ENCODE measurements at regions not wholly inside any gene's neighbourhood (a gene's known extent, or its start where the extent isn't known, plus 50 kb on each side); places are given as distances from the start of the nearest gene placed in this dataset.

GRCh38 chr18:45266023-45266422 lies 349.3 kb upstream of the SLC14A2 start:
- H3K4me3 Mint-ChIP-seq, result no peak overlapping the region
- ChIA-PET POLR2A (no interaction called here), CTCF (no interaction called here)
- H3K4me1 Mint-ChIP-seq, result no peaks in the 10 kb centered on the region
- no peaks in the 10 kb centered on the region for H3K27me3 Mint-ChIP-seq
- H3K27ac Mint-ChIP-seq, result no peak overlapping the region
- no peak for DNase-seq
- no peaks in the 10 kb centered on the region for H3K36me3 Mint-ChIP-seq (ENCODE audit: low read depth)
- H3K9me3 Mint-ChIP-seq, result no peaks in the 10 kb centered on the region

- H3K9me3 Mint-ChIP-seq, result no peaks in the 10 kb centered on the region
- DNase-seq, result no peak
- ChIA-PET POLR2A (no interaction called here), CTCF (no interaction called here)
- H3K27ac Mint-ChIP-seq, result no peak overlapping the region
- H3K27me3 Mint-ChIP-seq, result no peaks in the 10 kb centered on the region
- H3K4me3 Mint-ChIP-seq, result no peak overlapping the region
- no peaks in the 10 kb centered on the region for H3K36me3 Mint-ChIP-seq (ENCODE audit: low read depth)
- H3K4me1 Mint-ChIP-seq, result no peaks in the 10 kb centered on the region
Measured at GRCh38 chr18:45267622-45268021, 347.7 kb upstream of the SLC14A2 start.

GRCh38 chr18:45268583-45268982 lies 346.7 kb upstream of the SLC14A2 start:
- no peaks in the 10 kb centered on the region for H3K36me3 Mint-ChIP-seq (ENCODE audit: low read depth)
- no peak for DNase-seq
- no peak overlapping the region for H3K27ac Mint-ChIP-seq
- no peaks in the 10 kb centered on the region for H3K9me3 Mint-ChIP-seq
- POLR2A ChIA-PET, result no interaction called here
- CTCF ChIA-PET, result no interaction called here
- H3K4me3 Mint-ChIP-seq, result no peak overlapping the region
- H3K27me3 Mint-ChIP-seq, result no peaks in the 10 kb centered on the region
- no peaks in the 10 kb centered on the region for H3K4me1 Mint-ChIP-seq

DNA sequence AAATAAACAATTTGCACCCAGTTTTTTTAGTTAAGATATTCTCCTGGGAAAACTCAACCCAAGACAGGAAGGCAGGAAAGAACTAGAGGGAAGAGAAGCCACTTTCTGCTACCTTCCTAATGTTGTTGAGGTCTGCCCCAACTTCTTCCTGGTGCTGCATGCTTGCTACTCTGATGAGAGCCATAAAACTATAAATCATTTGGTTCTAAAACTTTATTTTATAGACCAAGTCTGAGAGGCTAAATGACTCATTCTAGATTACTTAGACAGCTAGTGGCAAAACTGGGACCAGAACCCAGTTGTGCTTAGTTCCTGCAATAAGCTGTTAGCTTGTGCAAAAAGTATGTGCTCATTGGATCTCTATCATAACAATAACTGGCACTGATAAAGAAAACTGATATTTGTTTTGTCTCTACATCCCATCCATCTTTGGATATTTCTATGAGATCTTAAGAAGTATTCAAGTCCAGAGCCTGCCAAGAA lies 344.9 kb upstream of the SLC14A2 start:
- CTCF ChIA-PET, result no interaction called here
- POLR2A ChIA-PET, result no interaction called here

DNA sequence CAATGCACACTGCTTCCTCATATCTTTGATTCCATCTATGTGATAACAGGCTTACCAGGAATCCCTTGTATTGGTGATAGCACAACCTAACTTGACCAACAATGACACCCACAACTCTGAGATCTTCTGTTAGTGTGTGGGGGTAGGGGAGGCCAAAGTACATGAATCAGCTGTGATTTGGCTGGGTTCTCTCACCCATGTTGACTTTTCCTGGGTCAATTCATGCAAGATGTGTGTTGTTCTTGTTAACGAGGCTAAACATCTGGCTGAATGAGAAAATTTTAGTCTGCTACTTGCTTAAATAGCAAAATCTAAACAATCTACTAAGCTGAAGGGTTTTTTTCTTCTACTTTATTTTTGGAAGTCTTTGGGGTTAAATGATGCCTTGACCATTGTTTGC lies 341.2 kb upstream of the SLC14A2 start:
- Mint-ChIP-seq H3K27me3 (no peaks in the 10 kb centered on the region), H3K4me3 (no peak overlapping the region)
- POLR2A ChIA-PET, result no interaction called here

More for the DNA sequence above, 344.9 kb upstream of the SLC14A2 start:
- no peaks in the 10 kb centered on the region for H3K4me1 Mint-ChIP-seq
- no peaks in the 10 kb centered on the region for H3K36me3 Mint-ChIP-seq (ENCODE audit: low read depth)
- DNase-seq, result no peak
- H3K27me3 Mint-ChIP-seq, result no peaks in the 10 kb centered on the region
- H3K4me3 Mint-ChIP-seq, result no peak overlapping the region
- H3K9me3 Mint-ChIP-seq, result no peaks in the 10 kb centered on the region
- H3K27ac Mint-ChIP-seq, result no peak overlapping the region

GRCh38 chr18:45275367-45276113 lies 339.7 kb upstream of the SLC14A2 start:
- Mint-ChIP-seq H3K4me1 (no peaks in the 10 kb centered on the region), H3K27me3 (no peaks in the 10 kb centered on the region)
- CTCF ChIA-PET, result interaction anchor here (1.3 kb wide), 1 partner anchor 32 kb away, joined by 3 read pairs; no protein-coding TSS in a partner anchor

More for the DNA sequence above, 341.2 kb upstream of the SLC14A2 start:
- no peaks in the 10 kb centered on the region for H3K4me1 Mint-ChIP-seq
- no peak for DNase-seq
- H3K36me3 Mint-ChIP-seq (ENCODE audit: low read depth), result no peaks in the 10 kb centered on the region
- no peak overlapping the region for H3K27ac Mint-ChIP-seq
- CTCF ChIA-PET, result interaction anchor here (0.5 kb wide), 1 partner anchor 446 kb away, joined by 3 read pairs; no protein-coding TSS in a partner anchor
- no peaks in the 10 kb centered on the region for H3K9me3 Mint-ChIP-seq

GRCh38 chr18:45276878-45277277 lies 338.4 kb upstream of the SLC14A2 start:
- Mint-ChIP-seq H3K4me3 (no peak overlapping the region), H3K9me3 (no peaks in the 10 kb centered on the region), H3K27me3 (no peaks in the 10 kb centered on the region), H3K36me3 (ENCODE audit: low read depth) (no peaks in the 10 kb centered on the region), H3K27ac (no peak overlapping the region), H3K4me1 (no peaks in the 10 kb centered on the region)
- ChIA-PET POLR2A (no interaction called here), CTCF (no interaction called here)
- DNase-seq, result no peak

More at GRCh38 chr18:45275367-45276113, 339.7 kb upstream of the SLC14A2 start:
- Mint-ChIP-seq H3K4me3 (no peak overlapping the region), H3K36me3 (ENCODE audit: low read depth) (no peaks in the 10 kb centered on the region), H3K9me3 (no peaks in the 10 kb centered on the region), H3K27ac (no peak overlapping the region)
- POLR2A ChIA-PET, result no interaction called here
- DNase-seq, result peak; percentile 38

- no peaks in the 10 kb centered on the region for H3K4me1 Mint-ChIP-seq
- CTCF ChIA-PET, result no interaction called here
Measured at GRCh38 chr18:45277908-45278307, 337.4 kb upstream of the SLC14A2 start.

DNA sequence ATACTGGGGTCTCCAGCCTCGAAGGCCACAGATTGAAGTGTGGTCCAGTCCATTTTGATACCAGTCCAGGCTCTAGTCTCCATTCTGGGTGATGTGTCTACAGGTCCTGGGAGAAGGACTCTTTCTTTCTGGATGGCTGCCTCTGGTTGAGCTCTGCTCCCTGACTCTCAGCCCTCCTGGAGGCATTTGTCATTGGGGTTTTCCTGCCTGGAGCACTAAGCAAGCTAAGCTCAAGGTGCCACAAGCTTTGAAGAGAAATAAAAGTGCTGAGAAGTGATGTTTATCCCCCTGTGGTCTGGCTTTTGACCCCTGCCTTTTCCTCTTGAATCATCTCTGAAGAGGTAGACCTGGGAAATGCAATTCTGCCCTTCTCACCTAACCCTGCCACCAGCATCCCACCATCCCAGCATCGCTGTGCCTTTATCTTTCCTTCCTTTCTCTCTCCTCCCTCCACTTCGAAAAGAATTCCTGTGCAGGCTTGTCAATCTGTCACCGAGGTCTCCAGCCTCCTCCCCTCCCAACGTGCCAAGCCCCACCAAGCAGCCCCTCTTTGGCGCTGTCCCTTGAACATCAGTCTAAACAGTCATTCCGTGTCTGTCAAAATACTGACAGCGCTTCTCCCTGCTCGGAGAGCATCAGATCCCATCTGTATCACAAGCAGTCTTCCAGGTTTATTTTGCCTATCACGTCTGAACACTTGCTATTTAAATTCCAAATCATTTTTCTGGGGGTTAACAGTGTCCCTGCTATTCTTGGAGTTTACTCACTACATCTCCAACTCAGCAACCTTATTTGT lies 334.6 kb upstream of the SLC14A2 start:
- ChIA-PET CTCF (no interaction called here), POLR2A (no interaction called here)
- no peak overlapping the region for H3K27ac Mint-ChIP-seq
- H3K27me3 Mint-ChIP-seq, result no peaks in the 10 kb centered on the region
- DNase-seq, result no peak
- no peaks in the 10 kb centered on the region for H3K4me1 Mint-ChIP-seq
- no peak overlapping the region for H3K4me3 Mint-ChIP-seq
- no peaks in the 10 kb centered on the region for H3K36me3 Mint-ChIP-seq (ENCODE audit: low read depth)
- H3K9me3 Mint-ChIP-seq, result no peaks in the 10 kb centered on the region

More at GRCh38 chr18:45277908-45278307, 337.4 kb upstream of the SLC14A2 start:
- Mint-ChIP-seq H3K27ac (no peak overlapping the region), H3K27me3 (no peaks in the 10 kb centered on the region), H3K4me3 (no peak overlapping the region), H3K9me3 (no peaks in the 10 kb centered on the region), H3K36me3 (ENCODE audit: low read depth) (no peaks in the 10 kb centered on the region)
- POLR2A ChIA-PET, result no interaction called here
- no peak for DNase-seq

DNA sequence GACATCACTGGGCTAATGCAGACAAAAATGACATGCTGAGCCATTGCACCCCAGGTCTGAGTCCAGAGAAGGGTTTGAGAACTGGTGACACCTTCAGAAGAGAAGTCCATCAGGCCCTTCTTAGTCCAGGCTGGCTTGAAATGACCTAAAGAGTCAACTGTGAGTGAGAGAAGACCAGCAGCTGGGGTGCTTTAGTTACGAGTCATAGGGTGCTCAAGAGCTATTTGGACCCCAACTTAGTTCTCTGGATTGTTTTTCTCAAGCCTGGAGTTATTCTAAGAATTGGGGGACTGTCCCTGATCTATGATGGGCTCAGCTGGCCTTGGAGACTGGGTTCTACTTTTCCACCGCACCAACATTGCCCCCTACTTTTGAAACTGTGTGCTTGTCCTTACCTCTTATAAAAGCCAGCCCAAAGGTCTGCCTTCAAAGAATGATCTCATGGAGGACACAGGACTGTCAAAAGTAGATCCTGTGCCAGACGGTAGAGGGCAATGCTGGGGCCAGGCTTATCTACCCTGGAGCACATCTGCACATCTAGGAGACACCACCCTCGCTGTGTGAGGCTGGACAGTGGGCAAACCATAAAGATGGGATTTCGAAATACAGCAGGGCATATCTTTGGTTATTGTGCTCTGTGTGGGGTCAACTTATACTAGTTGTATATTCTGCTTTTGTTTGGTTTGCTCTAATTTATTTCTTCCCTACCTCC lies 333.0 kb upstream of the SLC14A2 start:
- no peak for DNase-seq
- ChIA-PET POLR2A (no interaction called here), CTCF (no interaction called here)

GRCh38 chr18:45284174-45284573 lies 331.1 kb upstream of the SLC14A2 start:
- no peaks in the 10 kb centered on the region for H3K27me3 Mint-ChIP-seq
- POLR2A ChIA-PET, result no interaction called here
- no peak overlapping the region for H3K27ac Mint-ChIP-seq

More for the DNA sequence above, 333.0 kb upstream of the SLC14A2 start:
- Mint-ChIP-seq H3K27ac (no peak overlapping the region), H3K36me3 (ENCODE audit: low read depth) (no peaks in the 10 kb centered on the region), H3K4me3 (no peak overlapping the region), H3K9me3 (no peaks in the 10 kb centered on the region), H3K27me3 (no peaks in the 10 kb centered on the region), H3K4me1 (no peaks in the 10 kb centered on the region)

GRCh38 chr18:45284851-45285250 lies 330.4 kb upstream of the SLC14A2 start:
- POLR2A ChIA-PET, result no interaction called here

More at GRCh38 chr18:45284174-45284573, 331.1 kb upstream of the SLC14A2 start:
- Mint-ChIP-seq H3K4me1 (no peaks in the 10 kb centered on the region), H3K4me3 (no peak overlapping the region), H3K9me3 (no peaks in the 10 kb centered on the region), H3K36me3 (ENCODE audit: low read depth) (no peaks in the 10 kb centered on the region)
- CTCF ChIA-PET, result no interaction called here
- no peak for DNase-seq

DNA sequence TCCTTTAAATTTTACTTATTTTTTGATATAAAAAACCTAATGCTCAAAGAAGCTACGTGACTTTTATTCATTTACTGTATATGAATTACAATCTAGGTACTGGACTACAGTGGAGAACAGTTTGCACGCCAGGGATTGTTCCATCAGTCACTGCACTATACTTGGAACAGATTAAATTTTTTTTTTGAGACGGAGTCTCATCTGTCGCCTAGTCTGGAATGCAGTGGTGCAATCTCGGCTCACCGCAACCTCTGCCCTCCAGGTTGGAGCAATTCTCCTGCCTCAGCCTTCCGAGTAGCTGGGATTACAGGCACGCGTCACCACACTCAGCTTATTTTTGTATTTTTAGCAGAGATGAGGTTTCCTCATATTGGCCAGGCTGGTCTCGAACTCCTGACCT lies 330.0 kb upstream of the SLC14A2 start:
- ChIA-PET CTCF (interaction anchor here (0.6 kb wide), 2 partner anchors 64 to 1186 kb away, joined by 3 read pairs; no protein-coding TSS in a partner anchor), POLR2A (no interaction called here)
- H3K36me3 Mint-ChIP-seq (ENCODE audit: low read depth), result no peaks in the 10 kb centered on the region
- no peak overlapping the region for H3K27ac Mint-ChIP-seq
- H3K27me3 Mint-ChIP-seq, result peaks cover 3% of the 10 kb centered on the region
- H3K9me3 Mint-ChIP-seq, result no peaks in the 10 kb centered on the region
- H3K4me3 Mint-ChIP-seq, result no peak overlapping the region
- no peaks in the 10 kb centered on the region for H3K4me1 Mint-ChIP-seq
- DNase-seq, result no peak

More at GRCh38 chr18:45284851-45285250, 330.4 kb upstream of the SLC14A2 start:
- H3K4me3 Mint-ChIP-seq, result no peak overlapping the region
- DNase-seq, result no peak
- no peaks in the 10 kb centered on the region for H3K4me1 Mint-ChIP-seq
- no peaks in the 10 kb centered on the region for H3K9me3 Mint-ChIP-seq
- H3K36me3 Mint-ChIP-seq (ENCODE audit: low read depth), result no peaks in the 10 kb centered on the region
- H3K27ac Mint-ChIP-seq, result no peak overlapping the region
- CTCF ChIA-PET, result interaction anchor here (0.6 kb wide), 1 partner anchor 64 kb away, joined by 3 read pairs; no protein-coding TSS in a partner anchor
- H3K27me3 Mint-ChIP-seq, result peaks cover 3% of the 10 kb centered on the region

Data from activated CD4-positive, alpha-beta T cell treated with anti-CD3 and anti-CD28 coated beads, Interleukin-2, amount 10 ng/mL, durations not matched to agents 7 days and 5 days (primary cell).